ENCODE measurements at regions not wholly inside any gene's neighbourhood (a gene's known extent, or its start where the extent isn't known, plus 50 kb on each side); places are given as distances from the start of the nearest gene placed in this dataset.
"Not testable (repeated sequence)": the region's sequence is repeated elsewhere in the genome, so short reads cannot be mapped to it uniquely, and the experiment has no call there.

DNA sequence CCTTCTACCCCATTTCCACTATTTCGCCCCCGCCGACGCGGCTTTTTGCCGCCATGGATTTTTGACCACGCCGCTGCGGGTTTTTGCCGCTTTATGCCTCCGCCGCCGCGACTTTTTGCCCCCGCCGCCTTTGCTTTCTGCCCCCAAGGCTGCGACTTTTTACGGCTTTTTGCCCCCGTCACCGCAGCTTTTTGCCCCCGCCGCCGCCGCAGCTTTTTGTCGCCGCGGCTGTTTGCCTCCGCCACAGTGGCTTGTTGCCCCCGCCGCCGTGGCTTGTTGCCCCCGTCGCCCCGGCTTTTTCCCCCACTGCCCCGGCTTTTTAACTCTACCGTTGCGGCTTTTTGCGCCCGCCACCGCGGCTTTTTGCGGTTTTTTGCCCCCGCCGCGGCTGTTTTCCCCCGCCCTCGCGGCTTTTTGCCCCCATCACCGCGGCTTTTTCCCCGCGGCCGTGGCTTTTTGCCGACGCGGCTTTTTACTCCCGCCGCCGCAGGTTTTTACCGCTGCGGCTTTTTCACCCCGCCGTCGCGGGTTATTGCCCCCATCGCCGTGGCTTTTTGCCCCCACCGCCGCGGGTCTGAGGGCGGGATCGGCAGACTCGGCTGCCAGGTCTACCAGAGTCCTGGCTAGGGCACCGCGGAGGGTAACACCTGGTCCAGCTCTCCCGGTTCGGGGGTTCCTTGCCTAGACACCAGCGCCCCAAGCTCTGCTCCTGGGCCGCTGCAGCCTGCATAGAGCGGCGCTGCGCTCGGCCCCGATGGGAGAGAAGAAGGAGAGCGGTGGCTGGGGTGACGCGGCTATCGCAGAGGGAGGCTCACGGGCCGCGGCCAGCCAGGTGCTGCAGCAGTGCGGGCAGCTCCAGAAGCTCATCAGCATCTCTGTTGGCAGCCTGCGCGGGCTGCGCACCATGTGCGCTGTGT lies 562.7 kb upstream of the WSB1 start:
- H3K9me3 Mint-ChIP-seq: peaks cover 9% of the 10 kb centered on the region in 2 donors
- H3K36me3 Mint-ChIP-seq: peaks cover 11 to 12% of the 10 kb centered on the region in 2 donors
- ATAC-seq (no peak), DNase-seq (ENCODE audit: low spot score in 2 of 2) (no peak)
- peak overlapping the region in 1 of 2 donors; percentile 55 for H3K27ac Mint-ChIP-seq

DNA sequence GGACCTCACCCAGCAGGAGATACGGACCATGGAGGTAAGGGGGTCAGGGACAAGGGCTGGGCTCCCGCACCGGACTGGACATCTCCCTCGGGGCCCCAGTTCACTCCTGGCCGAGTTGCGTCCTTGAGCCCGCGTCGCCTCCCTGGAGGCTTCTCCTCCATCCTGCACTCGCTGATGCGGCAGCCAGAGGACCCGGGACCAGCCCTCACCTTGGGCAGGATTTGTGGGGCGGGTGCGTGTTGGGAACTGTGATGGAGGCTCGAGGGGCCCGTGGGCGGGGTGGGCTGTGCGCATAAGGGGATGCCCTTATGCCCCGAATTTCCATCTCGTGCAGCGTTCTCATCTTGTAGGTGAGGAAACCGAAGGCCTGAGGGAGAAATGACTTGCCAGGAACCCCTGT lies 562.0 kb upstream of the WSB1 start:
- H3K27ac Mint-ChIP-seq; DNase-seq (ENCODE audit: low spot score in 2 of 2); ATAC-seq: not testable (repeated sequence)
- Mint-ChIP-seq H3K9me3 (peaks cover 12 to 13% of the 10 kb centered on the region in 2 donors), H3K36me3 (peaks cover 16 to 17% of the 10 kb centered on the region in 2 donors)

DNA sequence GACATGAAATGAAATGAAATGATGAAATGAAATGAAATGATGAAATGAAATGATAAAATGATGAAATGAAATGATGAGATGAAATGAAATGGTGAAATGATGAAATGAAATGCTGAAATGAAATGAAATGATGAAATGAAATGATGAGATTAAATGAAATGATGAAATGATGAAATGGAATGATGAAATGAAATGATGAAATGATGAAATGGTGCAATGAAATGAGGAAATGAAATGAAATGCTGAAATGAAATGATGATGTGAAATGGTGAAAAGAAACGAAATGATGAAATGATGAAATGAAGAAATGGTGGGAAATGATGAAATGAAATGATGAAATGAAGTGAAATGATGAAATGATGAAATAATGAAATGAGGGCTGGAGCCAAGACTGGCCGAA lies 559.1 kb upstream of the WSB1 start:
- DNase-seq (ENCODE audit: low spot score in 2 of 2); ATAC-seq: not testable (repeated sequence)
- Mint-ChIP-seq H3K36me3 (peaks cover 27 to 29% of the 10 kb centered on the region in 2 donors), H3K27ac (peak overlapping the region in 1 of 2 donors; percentile 0), H3K9me3 (peaks cover 21 to 25% of the 10 kb centered on the region in 2 donors)

DNA sequence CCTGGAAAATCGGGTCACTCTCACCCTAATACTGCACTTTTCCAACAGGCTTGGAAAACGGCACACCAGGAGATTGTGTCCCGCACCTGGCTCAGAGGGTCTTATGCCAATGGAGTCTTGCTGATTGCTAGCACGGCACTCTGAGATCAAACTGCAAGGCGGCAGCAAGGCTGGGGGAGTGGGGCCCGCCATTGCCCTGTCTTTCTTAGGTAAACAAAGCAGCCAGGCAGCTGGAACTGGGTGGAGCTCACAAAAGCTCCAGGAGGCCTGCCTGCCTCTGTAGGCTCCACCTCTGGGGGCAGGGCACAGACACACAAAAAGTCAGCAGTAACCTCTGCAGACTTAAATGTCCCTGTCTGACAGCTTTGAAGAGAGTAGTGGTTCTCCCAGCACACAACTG lies 557.9 kb upstream of the WSB1 start:
- peaks cover 21 to 25% of the 10 kb centered on the region in 2 donors for H3K9me3 Mint-ChIP-seq
- not testable (repeated sequence) for H3K27ac Mint-ChIP-seq; ATAC-seq; DNase-seq (ENCODE audit: low spot score in 2 of 2)
- peaks cover 27 to 29% of the 10 kb centered on the region in 2 donors for H3K36me3 Mint-ChIP-seq

DNA sequence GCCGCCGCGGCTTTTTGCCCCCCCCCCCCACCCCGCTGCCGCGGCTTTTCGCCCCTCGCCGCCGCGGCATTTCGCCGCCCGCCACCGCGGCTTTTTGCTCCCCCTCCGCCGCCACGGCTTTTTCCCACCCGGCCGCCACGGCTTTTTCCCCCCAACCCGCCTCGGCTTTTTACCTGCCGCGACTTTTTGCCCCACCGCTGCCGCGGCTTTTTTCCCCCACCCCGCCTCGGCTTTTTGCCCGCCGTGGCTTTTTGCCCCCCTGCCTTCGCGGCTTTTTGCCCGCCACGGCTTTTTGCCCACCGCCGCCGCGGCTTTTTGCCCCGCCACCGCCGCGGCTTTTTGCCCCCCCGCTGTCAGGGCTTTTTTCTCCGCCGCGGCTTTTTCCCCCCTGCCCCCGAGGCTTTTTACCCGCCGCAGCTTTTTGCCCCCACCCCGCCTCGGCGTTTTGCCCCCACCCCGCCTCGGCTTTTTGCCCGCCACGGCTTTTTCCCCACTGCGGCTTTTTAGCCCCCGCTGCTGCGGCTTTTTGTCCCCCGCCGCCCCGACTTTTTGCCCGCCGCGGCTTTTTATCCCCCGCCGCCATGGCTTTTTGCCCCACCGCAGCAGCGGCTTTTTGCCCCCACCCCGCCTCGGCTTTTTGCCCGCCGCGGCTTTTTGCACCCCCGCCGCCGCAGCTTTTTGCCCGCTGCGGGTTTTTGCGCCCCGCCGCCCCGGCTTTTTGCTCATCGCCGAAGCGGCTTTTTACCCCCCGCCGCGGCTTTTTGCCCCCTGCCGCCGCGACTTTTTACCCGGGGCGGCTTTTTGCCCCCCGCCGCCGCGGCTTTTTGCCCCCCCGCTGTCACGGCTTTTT lies 527.8 kb upstream of the WSB1 start:
- no peak overlapping the region for H3K27ac Mint-ChIP-seq
- DNase-seq (ENCODE audit: low spot score in 2 of 2) (no peak), ATAC-seq (no peak)
- H3K9me3 Mint-ChIP-seq: peaks cover 8 to 17% of the 10 kb centered on the region in 2 donors
- peaks cover 7% of the 10 kb centered on the region in 2 donors for H3K36me3 Mint-ChIP-seq

DNA sequence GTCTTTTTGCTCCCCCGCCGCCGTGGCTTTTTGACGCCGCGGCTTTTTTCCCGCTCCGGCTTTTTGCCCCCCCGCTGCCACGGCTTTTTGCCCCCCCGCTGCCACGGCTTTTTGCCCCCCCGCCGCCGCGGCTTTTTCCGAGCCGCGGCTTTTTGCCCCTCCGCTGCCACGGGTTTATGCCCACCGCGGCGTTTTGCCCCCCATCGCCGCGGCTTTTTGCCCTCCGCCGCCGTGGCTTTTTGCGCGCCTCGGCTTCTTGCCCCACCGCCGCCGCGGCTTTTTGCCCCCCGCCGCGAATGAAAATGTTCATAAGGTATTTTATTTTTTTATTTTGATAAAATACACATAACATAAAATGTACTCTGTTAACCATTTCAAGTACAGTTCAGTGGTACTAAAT lies 527.2 kb upstream of the WSB1 start:
- H3K9me3 Mint-ChIP-seq: peaks cover 8 to 17% of the 10 kb centered on the region in 2 donors
- ATAC-seq (no peak), DNase-seq (ENCODE audit: low spot score in 2 of 2) (no peak)
- peaks cover 7% of the 10 kb centered on the region in 2 donors for H3K36me3 Mint-ChIP-seq
- no peak overlapping the region for H3K27ac Mint-ChIP-seq

DNA sequence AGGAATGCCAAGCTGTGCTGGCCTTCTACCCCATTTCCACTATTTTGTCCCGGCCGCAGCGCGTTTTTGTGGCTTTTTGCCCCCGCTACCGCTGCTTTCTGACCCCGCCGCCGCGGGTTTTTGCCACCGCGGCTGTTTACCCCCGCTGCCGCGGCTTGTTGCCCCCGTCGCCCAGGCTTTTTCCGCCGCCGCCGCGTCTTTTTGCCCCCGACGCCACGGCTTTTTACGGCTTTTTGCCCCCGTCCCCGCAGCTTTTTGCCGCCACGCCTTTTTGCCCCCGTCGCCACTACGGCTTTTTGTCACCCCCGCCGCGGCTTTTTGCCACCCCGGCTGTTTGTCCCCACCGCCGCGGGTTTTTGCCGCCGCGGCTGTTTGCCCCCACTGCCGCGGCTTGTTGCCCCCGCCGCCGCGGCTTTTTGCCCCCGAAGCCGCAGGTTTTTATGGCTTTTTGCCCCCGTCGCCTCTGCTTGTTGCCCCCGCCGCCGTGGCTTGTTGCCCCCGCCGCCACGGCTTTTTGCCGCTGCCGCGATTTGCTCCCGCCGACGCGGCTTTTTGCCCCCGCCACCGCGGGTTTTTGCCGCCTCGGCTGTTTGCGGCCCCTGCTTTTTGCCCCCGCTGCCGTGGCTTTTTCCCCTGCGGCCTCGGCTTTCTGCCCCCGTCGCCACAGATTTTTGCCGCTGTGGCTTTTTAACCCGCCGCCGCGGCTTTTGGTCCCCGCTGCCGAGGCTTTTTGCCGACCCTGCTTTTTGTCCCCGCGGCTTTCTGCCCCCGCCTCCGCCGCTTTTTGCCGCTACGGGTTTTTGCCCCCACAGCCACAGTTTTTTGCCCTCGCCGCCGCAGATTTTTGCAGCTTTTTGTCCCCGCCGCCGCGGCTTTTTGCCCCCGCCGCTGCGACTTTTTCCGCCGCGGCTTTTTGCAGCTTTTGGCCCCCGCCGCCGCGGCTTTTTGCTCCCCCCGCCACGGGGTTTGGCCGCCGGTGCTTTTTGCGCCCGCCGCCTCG lies 520.4 kb upstream of the WSB1 start:
- ATAC-seq: no peak
- H3K27ac Mint-ChIP-seq: no peak overlapping the region
- peaks cover 15 to 16% of the 10 kb centered on the region in 2 donors for H3K9me3 Mint-ChIP-seq
- H3K36me3 Mint-ChIP-seq: peaks cover 10% of the 10 kb centered on the region in 2 donors
- no peak for DNase-seq (ENCODE audit: low spot score in 2 of 2)

DNA sequence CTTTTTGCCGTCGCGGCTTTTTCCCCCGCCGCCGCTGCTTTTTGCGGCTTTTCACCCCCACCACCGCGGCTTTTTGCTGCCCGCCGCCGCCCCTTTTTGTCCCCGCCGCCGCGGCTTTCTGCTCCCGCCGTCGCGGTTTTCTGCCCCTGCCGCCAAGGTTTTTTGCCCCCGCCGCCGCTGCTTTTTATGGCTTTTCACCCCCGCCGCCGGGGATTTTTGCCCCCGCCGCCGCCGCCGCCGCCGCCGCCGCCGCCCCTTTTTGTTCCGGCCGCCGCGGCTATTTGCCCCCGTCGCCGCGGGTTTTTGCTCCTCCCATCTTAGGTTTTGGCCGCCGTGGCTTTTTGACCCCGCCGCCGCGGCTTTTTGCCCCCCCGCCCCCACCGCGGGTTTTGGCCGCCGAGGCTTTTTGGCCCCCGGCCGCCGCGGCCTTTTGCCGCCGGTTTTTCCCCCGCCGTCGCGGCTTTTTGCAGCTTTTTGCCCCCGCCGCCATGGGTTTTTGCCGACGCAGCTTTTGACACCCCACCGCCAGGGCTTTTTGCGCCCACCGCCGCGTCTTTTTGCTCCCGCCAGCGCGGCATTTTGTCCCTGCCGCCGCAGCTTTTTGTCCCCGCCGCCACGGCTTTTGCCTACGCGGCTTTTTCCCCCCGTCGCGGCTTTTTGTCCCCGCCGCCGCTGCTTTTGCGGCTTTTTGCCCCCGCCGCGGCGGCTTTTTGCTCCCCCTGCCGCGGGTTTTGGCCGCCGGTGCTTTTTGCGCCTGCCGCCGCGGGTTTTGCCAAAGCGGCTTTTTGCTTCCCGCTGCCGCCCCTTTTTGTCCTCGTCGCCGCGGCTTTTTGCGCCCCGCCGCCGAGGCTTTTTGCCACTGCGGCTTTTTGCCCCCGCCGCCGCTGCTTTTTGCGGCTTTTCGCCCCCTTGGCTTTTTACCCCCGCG lies 519.4 kb upstream of the WSB1 start:
- DNase-seq (ENCODE audit: low spot score in 2 of 2): no peak
- Mint-ChIP-seq H3K27ac (no peak overlapping the region), H3K36me3 (peaks cover 10% of the 10 kb centered on the region in 2 donors), H3K9me3 (peaks cover 8 to 16% of the 10 kb centered on the region in 2 donors)
- ATAC-seq: no peak

DNA sequence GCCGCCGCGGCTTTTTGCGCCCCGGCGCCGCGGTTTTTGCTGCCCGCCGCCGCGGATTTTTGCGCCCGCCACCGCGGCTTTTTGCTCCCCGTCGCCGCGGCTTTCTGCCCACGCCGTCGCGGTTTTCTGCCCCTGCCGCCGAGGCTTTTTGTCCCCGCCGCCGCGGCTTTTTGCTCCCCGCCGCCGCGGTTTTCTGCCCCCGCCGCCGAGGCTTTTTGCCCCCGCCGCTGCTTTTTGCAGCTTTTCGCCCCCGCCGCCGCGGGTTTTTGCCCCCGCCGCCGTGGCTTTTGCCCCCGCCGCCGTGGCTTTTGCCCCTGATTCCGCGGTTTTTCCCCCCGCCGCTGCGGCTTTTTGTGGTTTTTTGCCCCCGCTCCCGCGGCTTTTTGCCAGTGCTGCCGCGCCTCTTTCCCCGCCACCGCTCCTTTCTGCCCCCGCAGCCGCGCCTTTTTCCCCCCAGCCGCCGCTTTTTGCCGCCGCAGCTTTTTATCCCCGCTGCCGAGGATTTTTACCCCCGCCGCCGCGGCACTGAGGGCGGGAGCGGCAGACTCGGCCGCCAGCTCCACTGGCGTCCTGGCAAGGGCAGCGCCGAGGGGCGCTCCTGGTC lies 518.6 kb upstream of the WSB1 start:
- peaks cover 8 to 16% of the 10 kb centered on the region in 2 donors for H3K9me3 Mint-ChIP-seq
- ATAC-seq (no peak), DNase-seq (ENCODE audit: low spot score in 2 of 2) (no peak)
- H3K36me3 Mint-ChIP-seq: peaks cover 10% of the 10 kb centered on the region in 2 donors
- H3K27ac Mint-ChIP-seq: no peak overlapping the region

DNA sequence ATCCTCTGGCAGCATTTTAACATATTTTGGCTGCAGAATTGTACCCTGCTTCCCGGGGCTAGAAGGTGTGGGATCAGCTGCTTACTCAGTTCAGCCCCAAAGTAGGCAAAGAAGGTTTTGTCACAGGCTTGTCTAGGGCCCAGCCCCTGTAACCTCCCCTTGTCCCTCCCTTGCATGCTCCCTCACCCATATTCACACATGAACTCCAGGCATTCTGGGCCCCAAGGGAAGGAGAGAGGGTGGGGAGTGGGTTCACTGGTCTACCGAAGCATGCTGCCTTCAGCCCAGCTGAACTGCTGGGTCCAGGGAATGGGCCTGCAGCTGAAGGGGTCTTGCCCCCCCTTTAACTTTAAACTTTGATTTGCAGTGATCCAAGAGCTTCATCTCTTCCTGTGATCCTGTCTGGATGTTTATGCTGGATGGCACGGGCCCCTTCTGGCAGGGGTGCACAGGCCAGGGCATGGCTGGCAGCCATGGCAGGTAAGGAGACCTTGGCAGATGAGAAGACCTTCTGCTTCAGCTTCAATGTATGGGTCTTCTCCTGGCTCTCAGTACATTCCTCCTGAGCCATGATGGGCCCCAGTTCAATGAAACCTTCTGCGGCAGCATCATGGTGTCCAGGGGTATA lies 513.6 kb upstream of the WSB1 start:
- DNase-seq (ENCODE audit: low spot score in 2 of 2); H3K27ac Mint-ChIP-seq; ATAC-seq: not testable (repeated sequence)
- Mint-ChIP-seq H3K36me3 (peaks cover 17 to 18% of the 10 kb centered on the region in 2 donors), H3K9me3 (peaks cover 15 to 18% of the 10 kb centered on the region in 2 donors)

DNA sequence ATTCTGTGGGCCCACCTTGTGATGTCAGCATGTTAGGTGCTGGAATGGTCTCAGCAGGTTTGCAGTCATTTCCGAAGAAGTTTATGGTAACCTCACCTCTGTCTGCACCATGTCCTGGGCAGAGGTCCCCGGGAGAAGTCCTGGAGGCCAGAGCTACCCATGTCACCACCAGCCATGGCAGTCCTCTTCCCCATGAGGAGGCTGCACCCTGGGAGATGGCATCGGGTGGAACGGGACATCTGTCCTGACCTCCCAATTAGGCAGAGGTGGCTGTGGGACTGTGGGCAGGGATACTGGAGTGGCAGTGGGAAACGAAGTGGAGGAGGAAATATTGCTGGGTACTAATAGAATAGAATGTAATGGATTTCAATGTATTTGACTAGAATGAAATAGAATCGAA lies 511.8 kb upstream of the WSB1 start:
- Mint-ChIP-seq H3K36me3 (peaks cover 7 to 8% of the 10 kb centered on the region in 2 donors), H3K27ac (no peak overlapping the region), H3K9me3 (peaks cover 7 to 10% of the 10 kb centered on the region in 2 donors)
- DNase-seq (ENCODE audit: low spot score in 2 of 2) (no peak), ATAC-seq (no peak)

DNA sequence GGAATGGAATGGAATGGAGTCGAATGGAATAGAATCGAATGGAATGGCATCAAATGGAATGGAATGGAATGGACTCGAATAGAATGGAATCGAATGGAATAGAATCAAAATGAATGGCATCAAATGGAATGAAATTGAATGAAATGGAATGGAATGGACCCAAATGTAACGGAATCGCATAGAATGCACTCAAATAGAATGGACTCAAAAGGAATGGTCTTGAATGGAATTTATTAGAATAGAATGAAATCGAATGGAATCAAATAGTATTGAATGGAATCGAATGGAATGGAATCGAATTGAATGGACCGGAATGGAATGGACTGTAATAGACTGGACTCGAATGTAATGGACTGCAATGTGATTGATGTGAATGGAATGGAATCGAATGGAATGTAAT lies 501.4 kb upstream of the WSB1 start:
- ATAC-seq (no peak), DNase-seq (ENCODE audit: low spot score in 2 of 2) (no peak)
- Mint-ChIP-seq H3K36me3 (no peaks in the 10 kb centered on the region), H3K27ac (no peak overlapping the region), H3K9me3 (no peaks in the 10 kb centered on the region)

DNA sequence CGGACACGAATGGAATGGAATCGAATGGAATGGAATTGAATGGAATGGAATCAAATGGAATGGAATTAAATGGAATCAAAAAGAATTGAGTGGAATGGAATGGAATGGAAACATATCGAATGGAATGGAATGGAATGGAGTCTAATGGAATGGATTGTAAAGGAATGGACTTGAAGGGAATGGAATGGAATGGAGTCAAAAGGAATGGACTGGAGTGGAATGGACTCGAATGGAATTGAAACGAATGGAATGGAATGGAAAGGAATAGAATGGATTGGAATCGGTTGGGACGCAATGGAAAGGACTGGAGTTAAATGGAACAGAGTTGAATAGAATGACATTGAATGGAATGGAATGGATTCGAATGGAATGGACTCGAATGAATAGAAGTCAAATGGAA lies 486.9 kb upstream of the WSB1 start:
- peaks cover 0 to 5% of the 10 kb centered on the region in 2 donors for H3K9me3 Mint-ChIP-seq

DNA sequence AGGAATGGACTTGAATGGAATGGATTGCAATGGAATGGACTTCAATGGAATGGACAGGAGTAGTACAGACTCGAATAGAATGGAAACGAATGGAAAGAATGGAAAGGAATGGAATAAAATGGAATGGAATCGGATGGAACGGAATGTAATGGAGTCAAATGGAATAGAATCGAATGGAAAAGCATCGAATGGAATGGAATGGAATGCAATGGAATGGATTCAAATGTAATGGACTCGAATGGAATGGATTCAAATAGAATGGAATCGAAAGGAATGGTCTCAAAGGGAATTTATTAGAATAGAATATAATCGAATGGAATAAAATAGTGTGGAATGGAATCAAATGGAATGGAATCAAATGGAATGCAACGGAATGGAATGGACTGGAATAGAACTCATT lies 484.9 kb upstream of the WSB1 start:
- H3K27ac Mint-ChIP-seq: no peak overlapping the region
- DNase-seq (ENCODE audit: low spot score in 2 of 2) (no peak), ATAC-seq (no peak)
- peaks cover 0 to 5% of the 10 kb centered on the region in 2 donors for H3K9me3 Mint-ChIP-seq
- H3K36me3 Mint-ChIP-seq: no peaks in the 10 kb centered on the region

More for the DNA sequence above, 486.9 kb upstream of the WSB1 start:
- no peaks in the 10 kb centered on the region for H3K36me3 Mint-ChIP-seq
- no peak overlapping the region for H3K27ac Mint-ChIP-seq
- no peak for DNase-seq (ENCODE audit: low spot score in 2 of 2)
- no peak for ATAC-seq

All from activated naive CD4-positive, alpha-beta T cell treated with anti-CD3 and anti-CD28 coated beads, Interleukin-2, amount 50 U/mL, for 72 hours (primary cell).